HCT116 (cell line): ENCODE measurements at regions not wholly inside any gene's neighbourhood (a gene's known extent, or its start where the extent isn't known, plus 50 kb on each side); places are given as distances from the start of the nearest gene placed in this dataset.

Experiments used
- ATAC-seq: fragments of 200-7000 bp; cut with Tn5 transposase; 2 replicates; pipeline ENCODE4 v1.9.1; 2020; ENCODE audit warnings: mild to moderate bottlenecking, moderate library complexity
- BruUV-seq: library from RNA; stranded (reverse); fragments of 400-500 nt; replicated peaks from 2 replicates; lab custom pipeline; 2021; lab: Mats Ljungman, UMichigan
- CTCF ChIA-PET: fragments of 300-600 bp; sonication (Branson Sonifier 250); formaldehyde crosslinking; loops from one replicate; lab custom pipeline; 2021; ENCODE audit warnings: antibody characterized with exemption; lab: Charles Lee
- POLR2A ChIA-PET: fragments of 300-600, 350-600 bp; sonication (Branson Sonifier 250); formaldehyde crosslinking; loops from one replicate; lab custom pipeline; 2021; ENCODE audit warnings: antibody characterized with exemption; lab: Charles Lee
- RAD21 ChIA-PET, 2 experiments: fragments of 300-600 bp; sonication (Branson Sonifier 250); formaldehyde crosslinking; loops; one replicate each; lab custom pipeline; 2023; ENCODE audit warnings: low total read pairs in 2 of 2; ENCODE audit not compliant: uncharacterized antibody in 2 of 2, unreplicated experiment in 2 of 2, low non-redundant PET in 1 of 2; lab: Charles Lee
- DNase-seq: peaks from one replicate; pipeline ENCODE4 v3.0.0-alpha.2; 2010; ENCODE audit warnings: low read depth, low spot score
- H2AFZ ChIP-seq: fragments of 200-600 bp; shearing (Covaris generic), sonication (generic); 2 replicates; pipeline ENCODE4 v1.6.1; 2017; ENCODE audit warnings: low read depth, mixed run types, mixed read lengths, antibody characterized with exemption, low read length; ENCODE audit not compliant: poor library complexity, severe bottlenecking
- H3K27ac ChIP-seq: 2 replicates; pipeline ENCODE4 v1.5.1; 2012; ENCODE audit warnings: low read depth, low read length
- H3K27me3 ChIP-seq: fragments of 200-600 bp; sonication (generic); 2 replicates; pipeline ENCODE4 v1.6.1; 2016; ENCODE audit warnings: mixed run types, low read length, mixed read lengths; ENCODE audit not compliant: insufficient read depth
- H3K36me3 ChIP-seq, 2 experiments: fragments of 200-500 bp in 1 of 2; fragments of 200-600 bp in 1 of 2; sonication (Bioruptor generic) in 1 of 2; sonication (generic) in 1 of 2; 2 replicates each; pipeline versions ENCODE4 v1.5.1 to v1.6.1; 2014 to 2016; ENCODE audit warnings: low read length in 2 of 2, inconsistent platforms in 1 of 2, mixed read lengths in 1 of 2, mixed run types in 1 of 2; ENCODE audit not compliant: insufficient read depth in 2 of 2, control insufficient read depth in 1 of 2
- H3K4me1 ChIP-seq, 2 experiments: fragments of 200-600 bp in 1 of 2; sonication (generic) in 1 of 2; 2 replicates each; pipeline versions ENCODE4 v1.5.1 to v1.6.1; 2012 to 2017; ENCODE audit warnings: low read length in 2 of 2, inconsistent platforms in 1 of 2, mild to moderate bottlenecking in 1 of 2, mixed read lengths in 1 of 2, mixed run types in 1 of 2, moderate library complexity in 1 of 2; ENCODE audit not compliant: insufficient read depth in 2 of 2, control insufficient read depth in 1 of 2
- H3K4me2 ChIP-seq: fragments of 200-600 bp; sonication (generic); 2 replicates; pipeline ENCODE4 v1.6.1; 2017; ENCODE audit warnings: mixed run types, low read length, mixed read lengths
- H3K4me3 ChIP-seq, 2 experiments: fragments of 200-600 bp in 1 of 2; sonication (generic) in 1 of 2; replicated peaks in 1 of 2; 2 replicates each; pipeline ENCODE4 v1.5.1; 2011 to 2016; ENCODE audit warnings: low read length in 2 of 2, control low read depth in 1 of 2, low read depth in 1 of 2, mild to moderate bottlenecking in 1 of 2, mixed read lengths in 1 of 2, mixed run types in 1 of 2
- H3K79me2 ChIP-seq: fragments of 200-600 bp; sonication (generic); 2 replicates; pipeline ENCODE4 v1.6.1; 2017; ENCODE audit warnings: mild to moderate bottlenecking, mixed run types, low read length, moderate library complexity, mixed read lengths; ENCODE audit not compliant: insufficient read depth
- H3K9ac ChIP-seq: fragments of 200-600 bp; sonication (generic); 2 replicates; pipeline ENCODE4 v1.6.1; 2016; ENCODE audit warnings: low read length, mixed read lengths
- H3K9me2 ChIP-seq: fragments of 200-600 bp; sonication (generic), shearing (Covaris generic); 2 replicates; pipeline ENCODE4 v1.6.1; 2017; ENCODE audit warnings: mixed run types, mild to moderate bottlenecking, moderate library complexity; ENCODE audit not compliant: insufficient read depth
- H3K9me3 ChIP-seq, 2 experiments: fragments of 200-500 bp in 1 of 2; fragments of 200-600 bp in 1 of 2; sonication (Bioruptor generic) in 1 of 2; sonication (generic) in 1 of 2; 2 replicates each; pipeline ENCODE4 v1.6.1; 2014 to 2017; ENCODE audit warnings: low read length in 2 of 2, mixed read lengths in 2 of 2, inconsistent platforms in 1 of 2, low read depth in 1 of 2, mild to moderate bottlenecking in 1 of 2, mixed run types in 1 of 2, moderate library complexity in 1 of 2; ENCODE audit not compliant: control insufficient read depth in 1 of 2, insufficient read depth in 1 of 2
- H4K20me1 ChIP-seq: fragments of 200-600 bp; sonication (generic), shearing (Covaris generic); 2 replicates; pipeline ENCODE4 v1.6.1; 2017; ENCODE audit warnings: mixed run types, mild to moderate bottlenecking, moderate library complexity; ENCODE audit not compliant: insufficient read depth
- ATF3 ChIP-seq: IDR thresholded peaks from 2 replicates; pipeline ENCODE4 v1.6.1; 2012
- CEBPB ChIP-seq: IDR thresholded peaks from 2 replicates; pipeline ENCODE4 v1.6.1; 2012; ENCODE audit warnings: low read depth
- EGR1 ChIP-seq: IDR thresholded peaks from 2 replicates; pipeline ENCODE4 v1.6.1; 2012; ENCODE audit warnings: low read depth
- ELF1 ChIP-seq: IDR thresholded peaks from 2 replicates; pipeline ENCODE4 v1.6.1; 2012; ENCODE audit warnings: low read depth, borderline replicate concordance
- FOSL1 ChIP-seq: IDR thresholded peaks from 2 replicates; pipeline ENCODE4 v1.6.1; 2012; ENCODE audit warnings: low read depth
- JUND ChIP-seq: IDR thresholded peaks from 2 replicates; pipeline ENCODE4 v1.6.1; 2012
- POLR2AphosphoS5 ChIP-seq: IDR thresholded peaks from 2 replicates; pipeline ENCODE4 v1.6.1; 2011; ENCODE audit warnings: mild to moderate bottlenecking, low read depth, low read length, moderate library complexity
- RAD21 ChIP-seq: IDR thresholded peaks from 2 replicates; pipeline ENCODE4 v1.6.1; 2012; ENCODE audit warnings: low read depth, mild to moderate bottlenecking
- SIN3A ChIP-seq: IDR thresholded peaks from 2 replicates; pipeline ENCODE4 v1.6.1; 2012; ENCODE audit warnings: low read depth
- SRF ChIP-seq: IDR thresholded peaks from 2 replicates; pipeline ENCODE4 v1.6.1; 2012; ENCODE audit warnings: low read depth
- YY1 ChIP-seq: IDR thresholded peaks from 2 replicates; pipeline ENCODE4 v1.6.1; 2011; ENCODE audit warnings: low read length, low read depth, moderate library complexity, mild to moderate bottlenecking; ENCODE audit not compliant: insufficient replicate concordance; ENCODE audit errors: extremely low read depth
- ZFX ChIP-seq: fragments of 450-650 bp; IDR thresholded peaks from 2 replicates; pipeline ENCODE4 v1.6.1; 2017
- ZNF274 ChIP-seq: fragments of 200-500 bp; sonication (Bioruptor generic); IDR thresholded peaks from 2 replicates; pipeline ENCODE4 v1.6.1; 2014; ENCODE audit warnings: mild to moderate bottlenecking, low read depth, low read length, inconsistent platforms
- intact Hi-C: fragments of 100-400 bp; cut with micrococcal nuclease; formaldehyde crosslinking; loops from 2 replicates; pipeline ENCODE4 v1.10.0; 2022

DNA sequence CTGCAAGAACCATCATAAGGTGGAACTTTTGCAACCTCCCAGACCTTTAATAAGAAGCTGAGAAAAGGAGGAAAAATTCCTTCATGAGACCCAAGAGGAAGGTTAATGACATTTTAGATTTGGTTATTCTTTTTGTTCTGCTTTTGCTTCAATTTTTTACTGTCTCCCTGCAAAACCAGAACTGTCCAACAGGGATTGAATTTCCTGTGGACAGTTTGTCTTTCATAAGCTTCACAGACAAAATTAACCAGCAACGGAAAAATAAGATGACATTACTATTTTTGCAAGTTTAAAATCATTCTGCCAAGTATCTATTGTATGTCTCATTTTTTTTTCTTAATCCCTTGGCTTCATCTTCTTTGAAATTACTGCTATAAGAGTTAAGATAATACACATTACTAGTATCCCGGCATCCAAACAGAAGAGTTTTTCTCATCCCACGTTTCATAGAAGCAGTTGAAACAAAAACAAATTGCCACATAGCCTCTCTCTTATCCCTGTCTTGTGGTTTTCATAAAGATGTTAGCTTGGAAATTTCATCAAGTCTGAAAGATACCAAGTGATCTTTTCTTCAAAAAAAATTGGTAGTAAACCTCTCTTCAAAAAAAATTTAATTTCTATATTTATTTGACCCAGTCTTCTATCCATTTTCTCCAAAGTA, 465.3 kb upstream of the PTBP2 start:
- POLR2A ChIA-PET = no interaction called here
- DNase-seq (no peak), ATAC-seq (no peak)
- BruUV-seq = no TSS peak
- H3K27me3 ChIP-seq = no peaks in the 10 kb centered on the region
- intact Hi-C loops = no loop called here
- H3K9me3 ChIP-seq = no peaks in the 10 kb centered on the region
- no peak overlapping the region for H3K4me2 ChIP-seq
- no peak overlapping the region for H3K27ac ChIP-seq
- RAD21 ChIA-PET = no interaction called here
- no peaks in the 10 kb centered on the region for H3K4me1 ChIP-seq
- no peaks in the 10 kb centered on the region; the same call in 1 of the 2 replicates for H3K9me2 ChIP-seq
- H4K20me1 ChIP-seq = no peaks in the 10 kb centered on the region
- H3K4me3 ChIP-seq = no peak overlapping the region
- H2AFZ ChIP-seq = no peak overlapping the region
- TF ChIP-seq JUND (no peak), ZNF274 (no peak), YY1 (no peak)
- no peaks in the 10 kb centered on the region for H3K79me2 ChIP-seq
- H3K36me3 ChIP-seq = no peaks in the 10 kb centered on the region
- CTCF ChIA-PET = no interaction called here
- no peak overlapping the region for H3K9ac ChIP-seq

GRCh38 chr1:96259399-96259798, 462.2 kb upstream of the PTBP2 start:
- H3K4me3 ChIP-seq = no peak overlapping the region
- TF ChIP-seq SRF (no peak), RAD21 (no peak), CEBPB (no peak), JUND (no peak), FOSL1 (no peak), ATF3 (no peak), ZFX (no peak), SIN3A (no peak), EGR1 (no peak), POLR2AphosphoS5 (no peak), ELF1 (no peak)
- TF ChIP-seq, all 23 proteins: peak for 0
- H3K79me2 ChIP-seq = no peaks in the 10 kb centered on the region
- H3K9me3 ChIP-seq = no peaks in the 10 kb centered on the region
- H3K4me2 ChIP-seq = no peak overlapping the region
- no TSS peak for BruUV-seq
- ATAC-seq (no peak), DNase-seq (no peak)
- no peak overlapping the region for H3K27ac ChIP-seq
- ChIA-PET CTCF (no interaction called here), POLR2A (no interaction called here), RAD21 (no interaction called here)
- H3K4me1 ChIP-seq = no peaks in the 10 kb centered on the region
- no peaks in the 10 kb centered on the region for H3K27me3 ChIP-seq
- no peaks in the 10 kb centered on the region; the same call in 1 of the 2 replicates for H3K9me2 ChIP-seq
- intact Hi-C loops = no loop called here
- H3K9ac ChIP-seq = no peak overlapping the region
- no peaks in the 10 kb centered on the region for H3K36me3 ChIP-seq
- H2AFZ ChIP-seq = no peak overlapping the region
- no peaks in the 10 kb centered on the region for H4K20me1 ChIP-seq
